ENCODE measurements at regions not wholly inside any gene's neighbourhood (a gene's known extent, or its start where the extent isn't known, plus 50 kb on each side); places are given as distances from the start of the nearest gene placed in this dataset.
A peak's percentile ranks its signal among the peaks of the same experiment; 100 is the strongest.

DNA sequence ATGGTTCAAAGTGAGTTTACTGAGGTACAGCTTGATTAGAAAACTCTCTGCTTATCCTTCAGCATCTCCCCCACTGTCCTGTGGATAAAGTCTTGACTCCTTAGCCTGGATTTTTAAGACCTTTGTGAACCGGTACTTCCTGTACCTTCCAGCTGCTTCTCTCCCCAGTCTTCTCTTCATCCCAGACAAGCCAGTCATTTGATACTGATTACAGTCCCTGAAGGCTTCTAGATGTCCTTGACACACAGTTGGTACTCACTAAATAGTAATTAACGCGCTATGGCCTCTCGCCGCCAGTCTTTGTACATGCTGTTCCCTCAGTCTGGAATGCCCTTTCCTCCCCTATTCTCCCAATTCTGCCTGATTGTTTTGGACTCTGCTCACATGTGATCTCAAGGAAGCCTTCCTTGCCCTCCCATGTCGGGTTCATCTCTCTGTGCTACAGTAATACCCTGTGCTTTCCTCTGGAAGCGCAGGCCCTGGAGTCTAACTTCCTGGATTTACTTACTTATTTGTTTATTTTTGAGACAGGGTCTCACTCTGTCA lies 50.6 kb upstream of the PTGR2 start:
- Mint-ChIP-seq H3K4me3 (no peak overlapping the region), H3K27me3 (no peaks in the 10 kb centered on the region), H3K36me3 (ENCODE audit: low read depth) (no peaks in the 10 kb centered on the region), H3K27ac (no peak overlapping the region), H3K4me1 (no peaks in the 10 kb centered on the region)
- DNase-seq (no peak), ATAC-seq (no peak)
- H3K9me3 ChIP-seq (ENCODE audit: control insufficient read depth, low read length, poor library complexity, severe bottlenecking), result no peaks in the 10 kb centered on the region

DNA sequence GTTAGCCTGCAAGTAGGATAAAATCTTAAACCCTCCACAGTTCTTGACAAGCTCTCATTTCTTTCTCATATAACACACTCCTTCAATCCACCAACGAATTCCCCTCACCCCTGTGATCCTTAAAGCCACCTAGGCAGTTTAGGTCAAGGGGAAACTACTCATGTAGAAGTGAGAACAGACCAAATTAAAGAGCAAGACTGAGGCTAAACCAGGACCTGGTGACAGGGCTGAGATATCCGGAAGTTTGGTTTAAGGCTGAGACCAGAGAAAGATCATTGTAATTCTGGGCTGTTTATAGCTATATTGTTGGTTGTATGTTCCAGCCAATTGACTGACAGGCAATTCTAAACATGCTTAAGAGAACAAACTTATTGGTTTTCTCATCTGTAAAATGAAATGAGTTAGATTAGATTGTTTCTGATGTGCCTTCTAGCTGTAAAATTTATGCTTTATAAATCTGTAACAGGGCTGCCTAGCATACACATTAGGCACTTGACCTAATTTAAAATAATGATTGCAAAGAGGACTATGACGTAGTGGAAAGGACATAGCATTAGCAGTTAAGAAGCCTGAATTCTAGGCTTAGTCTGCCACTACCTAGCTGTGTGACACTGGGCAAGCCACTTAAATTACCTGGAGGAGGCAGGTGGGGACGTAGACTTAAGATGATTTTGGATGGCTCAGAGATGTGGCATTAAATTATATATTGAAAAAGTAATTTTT lies 53.9 kb upstream of the PTGR2 start:
- ATAC-seq, result no peak
- H3K36me3 Mint-ChIP-seq (ENCODE audit: low read depth), result peaks cover 2% of the 10 kb centered on the region
- H3K4me1 Mint-ChIP-seq, result peaks cover 3% of the 10 kb centered on the region
- DNase-seq, result no peak
- H3K4me3 Mint-ChIP-seq, result no peak overlapping the region
- H3K9me3 ChIP-seq (ENCODE audit: control insufficient read depth, low read length, poor library complexity, severe bottlenecking), result no peaks in the 10 kb centered on the region
- no peak overlapping the region for H3K27ac Mint-ChIP-seq
- H3K27me3 Mint-ChIP-seq, result no peaks in the 10 kb centered on the region

DNA sequence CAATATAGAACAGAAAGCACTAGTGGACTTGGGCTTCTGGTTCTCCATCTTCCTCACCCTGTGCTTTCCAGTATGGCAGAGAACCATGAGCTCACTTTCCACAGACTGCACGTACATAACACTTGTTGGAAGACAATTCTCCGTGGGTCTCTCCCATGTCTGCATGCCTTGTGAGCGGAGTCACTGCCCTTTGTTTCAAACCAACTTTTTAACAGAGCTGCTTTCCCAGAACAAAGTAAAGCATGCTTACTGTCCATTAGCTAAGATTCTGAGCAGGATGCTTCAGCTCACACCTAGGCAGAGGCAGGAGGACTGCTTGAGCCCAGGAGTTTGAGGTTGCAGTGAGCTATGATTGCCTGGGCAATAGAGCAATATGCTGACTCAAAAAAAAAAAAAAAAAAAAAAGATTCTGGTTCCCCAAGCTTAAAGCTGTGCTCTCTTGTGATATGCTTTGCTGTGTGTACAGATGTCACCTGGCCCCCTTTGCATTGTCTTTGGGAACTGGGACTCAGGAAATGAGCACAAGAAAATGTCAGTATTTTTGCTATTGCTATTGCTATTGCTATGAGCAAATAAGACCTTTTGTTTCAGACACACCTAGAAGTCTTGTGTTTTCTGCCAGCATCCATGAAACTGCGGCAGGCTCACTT lies 54.6 kb upstream of the PTGR2 start:
- no peak overlapping the region for H3K27ac Mint-ChIP-seq

DNA sequence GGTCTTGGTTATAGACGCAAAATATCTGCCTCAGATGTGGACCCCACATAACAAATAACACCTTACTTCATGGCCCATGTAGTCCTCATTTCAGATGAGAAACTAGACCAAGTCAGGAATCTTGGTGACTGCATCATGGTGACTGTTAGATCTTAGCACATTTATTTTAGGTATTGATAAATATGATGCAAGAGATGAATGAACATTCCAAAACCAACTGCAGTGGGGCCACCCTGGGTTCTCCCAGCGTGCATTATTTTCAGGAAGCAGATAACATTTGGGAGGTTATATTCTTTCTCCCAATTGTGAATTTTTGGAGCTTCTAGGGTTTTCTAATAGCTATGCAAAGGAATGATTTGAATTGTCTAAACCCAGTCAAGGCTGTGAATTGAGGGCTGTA lies 55.2 kb upstream of the PTGR2 start:
- Mint-ChIP-seq H3K4me1 (peaks cover 3% of the 10 kb centered on the region), H3K27me3 (no peaks in the 10 kb centered on the region), H3K36me3 (ENCODE audit: low read depth) (peaks cover 2% of the 10 kb centered on the region), H3K4me3 (no peak overlapping the region), H3K27ac (no peak overlapping the region)
- no peaks in the 10 kb centered on the region for H3K9me3 ChIP-seq (ENCODE audit: control insufficient read depth, low read length, poor library complexity, severe bottlenecking)
- ATAC-seq, result no peak
- DNase-seq, result no peak

More for the DNA sequence above, 54.6 kb upstream of the PTGR2 start:
- no peak for ATAC-seq
- Mint-ChIP-seq H3K27me3 (no peaks in the 10 kb centered on the region), H3K36me3 (ENCODE audit: low read depth) (peaks cover 2% of the 10 kb centered on the region), H3K4me1 (peaks cover 3% of the 10 kb centered on the region), H3K4me3 (no peak overlapping the region)
- DNase-seq, result no peak
- no peaks in the 10 kb centered on the region for H3K9me3 ChIP-seq (ENCODE audit: control insufficient read depth, low read length, poor library complexity, severe bottlenecking)

DNA sequence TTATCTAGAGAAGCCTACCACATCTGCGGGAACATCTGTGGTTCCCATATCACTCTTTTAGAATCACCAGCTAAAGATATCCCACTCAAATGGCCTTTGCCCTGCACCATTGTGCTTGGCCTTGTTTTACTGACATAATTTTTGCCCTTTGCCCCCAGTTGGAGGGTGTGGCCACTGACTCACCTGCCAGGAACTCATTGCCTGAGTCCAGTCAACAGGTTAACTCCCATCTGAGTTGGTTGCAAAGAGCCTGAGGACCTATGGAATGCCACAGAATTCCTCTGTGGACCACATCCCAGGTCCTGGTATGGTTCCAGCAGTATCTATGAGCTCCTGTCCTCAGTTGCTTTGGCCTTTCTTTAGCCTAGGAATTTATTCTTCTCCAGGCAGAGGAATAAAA lies 55.7 kb upstream of the PTGR2 start:
- H3K36me3 Mint-ChIP-seq (ENCODE audit: low read depth), result peaks cover 2% of the 10 kb centered on the region
- H3K27ac Mint-ChIP-seq, result no peak overlapping the region
- no peaks in the 10 kb centered on the region for H3K27me3 Mint-ChIP-seq

DNA sequence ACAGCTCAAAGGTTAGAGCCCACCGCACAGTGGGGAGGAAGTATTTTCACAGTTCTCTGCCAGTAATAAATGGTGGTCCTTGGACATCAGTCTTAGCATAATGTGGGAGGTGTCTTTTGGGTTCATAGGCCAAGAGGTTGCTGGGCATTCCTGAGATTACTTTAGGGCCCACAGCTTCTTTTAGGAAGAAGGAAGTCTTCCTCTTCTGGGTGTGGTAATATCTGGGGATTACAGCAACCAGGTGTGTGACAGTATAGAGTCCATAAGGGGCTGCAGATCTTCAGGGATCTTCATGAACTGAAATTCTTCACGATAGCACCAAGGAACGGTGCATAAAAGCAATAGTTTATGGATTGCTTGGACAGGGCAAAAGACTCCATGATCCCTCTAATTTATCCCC lies 56.2 kb upstream of the PTGR2 start:
- Mint-ChIP-seq H3K4me1 (peaks cover 3% of the 10 kb centered on the region), H3K36me3 (ENCODE audit: low read depth) (peaks cover 2% of the 10 kb centered on the region), H3K27me3 (no peaks in the 10 kb centered on the region), H3K27ac (no peak overlapping the region), H3K4me3 (no peak overlapping the region)
- ATAC-seq, result no peak
- no peaks in the 10 kb centered on the region for H3K9me3 ChIP-seq (ENCODE audit: control insufficient read depth, low read length, poor library complexity, severe bottlenecking)
- DNase-seq, result no peak

More for the DNA sequence above, 55.7 kb upstream of the PTGR2 start:
- no peaks in the 10 kb centered on the region for H3K9me3 ChIP-seq (ENCODE audit: control insufficient read depth, low read length, poor library complexity, severe bottlenecking)
- Mint-ChIP-seq H3K4me1 (peaks cover 3% of the 10 kb centered on the region), H3K4me3 (no peak overlapping the region)
- no peak for DNase-seq
- ATAC-seq, result no peak

DNA sequence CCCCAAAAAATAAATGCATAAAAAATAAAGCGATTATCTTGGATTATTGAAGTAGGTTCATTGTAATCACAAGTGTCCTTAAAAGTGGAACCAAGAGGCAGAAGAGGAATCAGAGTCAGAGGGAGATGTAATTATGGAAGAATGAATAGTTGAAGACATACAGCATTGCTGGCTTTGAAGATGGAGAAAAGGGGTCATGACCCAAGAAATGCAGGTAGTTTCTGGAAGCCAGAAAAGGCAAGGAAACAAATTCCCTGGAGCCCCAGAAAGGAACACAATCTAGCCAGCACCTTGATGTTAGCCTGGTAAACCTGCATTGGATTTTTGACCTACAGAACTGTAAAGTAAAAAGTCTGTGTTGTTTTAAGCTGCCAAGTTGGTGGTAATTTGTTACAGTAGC lies 57.5 kb upstream of the PTGR2 start:
- Mint-ChIP-seq H3K36me3 (ENCODE audit: low read depth) (peaks cover 2% of the 10 kb centered on the region), H3K4me3 (no peak overlapping the region)

DNA sequence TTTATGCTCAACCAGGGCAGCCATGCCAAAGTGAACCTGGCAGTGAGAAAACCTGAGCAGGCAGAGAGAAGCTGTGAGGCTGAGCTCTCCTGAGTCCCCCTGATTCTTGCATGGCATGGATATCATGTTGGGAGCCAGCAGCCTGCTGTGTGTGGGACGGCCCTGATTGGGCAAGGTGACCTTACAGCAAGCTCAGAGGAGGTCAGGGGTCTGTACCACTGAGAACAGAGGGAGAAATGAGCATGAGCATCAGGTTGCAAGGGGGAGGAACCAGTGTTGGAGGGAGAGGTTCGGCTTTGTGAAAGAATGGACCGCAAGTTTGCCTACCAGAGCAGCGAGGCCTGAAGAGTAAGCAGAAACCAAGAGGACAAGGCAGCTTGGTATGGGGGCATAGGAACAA lies 59.1 kb upstream of the PTGR2 start:
- H3K4me3 Mint-ChIP-seq, result no peak overlapping the region
- H3K27me3 Mint-ChIP-seq, result no peaks in the 10 kb centered on the region
- DNase-seq, result no peak
- no peak for ATAC-seq
- peaks cover 2% of the 10 kb centered on the region for H3K36me3 Mint-ChIP-seq (ENCODE audit: low read depth)
- no peaks in the 10 kb centered on the region for H3K9me3 ChIP-seq (ENCODE audit: control insufficient read depth, low read length, poor library complexity, severe bottlenecking)
- H3K4me1 Mint-ChIP-seq, result peaks cover 25% of the 10 kb centered on the region
- H3K27ac Mint-ChIP-seq, result no peak overlapping the region

More for the DNA sequence above, 57.5 kb upstream of the PTGR2 start:
- ATAC-seq (no peak), DNase-seq (no peak)
- peaks cover 11% of the 10 kb centered on the region for H3K4me1 Mint-ChIP-seq
- H3K27me3 Mint-ChIP-seq, result no peaks in the 10 kb centered on the region
- no peak overlapping the region for H3K27ac Mint-ChIP-seq
- H3K9me3 ChIP-seq (ENCODE audit: control insufficient read depth, low read length, poor library complexity, severe bottlenecking), result no peaks in the 10 kb centered on the region

DNA sequence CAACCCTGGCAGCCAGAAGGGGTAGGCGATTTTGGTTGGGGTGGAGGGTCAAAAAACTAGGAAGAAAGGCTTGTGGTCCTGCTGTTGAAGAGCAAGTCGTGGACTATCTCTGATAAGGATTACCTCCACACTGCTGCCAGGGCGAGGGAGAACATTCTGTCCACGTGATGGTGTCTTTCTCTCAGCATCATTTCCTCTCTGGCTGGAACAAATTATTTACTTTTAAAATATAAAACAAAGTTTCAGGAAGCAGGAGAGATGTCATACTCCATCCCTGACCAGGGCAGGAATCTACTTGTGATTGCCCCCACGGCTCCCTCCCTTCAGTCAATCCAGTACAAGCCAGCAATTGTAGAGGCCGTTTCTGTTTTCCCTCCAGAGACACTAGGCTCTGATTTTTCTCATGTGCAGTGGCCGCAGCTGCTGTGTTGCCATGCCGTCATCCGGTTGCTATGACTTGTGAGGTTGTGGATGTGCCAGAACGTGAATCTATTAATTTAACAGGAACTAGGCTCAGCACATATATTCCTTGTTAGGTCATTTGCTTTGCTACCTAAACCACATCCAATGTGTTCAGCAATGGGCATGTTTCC lies 61.5 kb upstream of the PTGR2 start:
- peaks cover 2% of the 10 kb centered on the region for H3K36me3 Mint-ChIP-seq (ENCODE audit: low read depth)
- H3K4me3 Mint-ChIP-seq, result no peak overlapping the region
- H3K27ac Mint-ChIP-seq, result peak overlapping the region; percentile 93

DNA sequence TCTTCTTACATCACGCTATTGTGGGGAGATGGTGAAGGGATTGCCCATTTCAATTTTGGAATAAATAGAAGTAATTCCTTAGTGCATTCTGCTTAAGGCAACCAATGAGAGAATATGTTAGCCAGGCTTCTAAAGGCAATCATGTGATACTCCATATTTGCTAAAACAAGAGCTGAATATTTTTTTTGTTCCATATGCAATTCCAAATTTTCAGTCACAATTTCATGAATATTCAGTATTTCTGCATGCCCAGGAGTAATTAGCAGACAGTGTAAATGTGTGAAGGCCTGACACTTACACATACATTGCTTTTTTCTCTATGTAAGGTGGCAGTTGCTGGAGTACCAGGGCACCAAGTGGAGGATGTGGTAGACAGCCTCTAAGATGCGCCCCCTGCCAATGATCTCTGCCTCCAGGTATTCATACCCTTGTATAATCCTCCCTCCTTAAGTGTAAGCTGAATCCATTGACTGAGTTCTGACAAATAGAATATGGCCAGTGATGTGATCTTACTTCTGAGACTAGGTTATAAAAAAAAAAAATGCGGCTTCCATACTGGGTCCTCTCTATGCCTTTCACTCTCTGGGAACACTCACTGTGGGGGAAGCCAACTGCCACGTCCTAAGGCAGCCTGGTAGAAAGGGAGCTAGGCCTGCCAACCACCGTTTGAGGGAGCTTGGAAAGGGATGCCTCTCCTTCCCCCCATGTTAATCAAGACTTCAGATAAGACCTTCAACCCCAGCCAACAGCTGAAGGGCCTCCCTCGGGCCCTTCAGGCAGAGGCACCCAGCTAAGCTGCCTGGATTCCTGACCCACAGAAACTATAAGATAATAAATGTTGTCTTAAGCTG lies 62.7 kb upstream of the PTGR2 start:
- ATAC-seq (no peak), DNase-seq (no peak)
- H3K27me3 Mint-ChIP-seq, result no peaks in the 10 kb centered on the region
- peak overlapping the region; percentile 93 for H3K27ac Mint-ChIP-seq
- H3K9me3 ChIP-seq (ENCODE audit: control insufficient read depth, low read length, poor library complexity, severe bottlenecking), result no peaks in the 10 kb centered on the region
- peaks cover 46% of the 10 kb centered on the region for H3K4me1 Mint-ChIP-seq
- peak overlapping the region; percentile 92 for H3K4me3 Mint-ChIP-seq
- no peaks in the 10 kb centered on the region for H3K36me3 Mint-ChIP-seq (ENCODE audit: low read depth)

More for the DNA sequence above, 61.5 kb upstream of the PTGR2 start:
- no peaks in the 10 kb centered on the region for H3K9me3 ChIP-seq (ENCODE audit: control insufficient read depth, low read length, poor library complexity, severe bottlenecking)
- H3K4me1 Mint-ChIP-seq, result peaks cover 37% of the 10 kb centered on the region
- no peak for ATAC-seq
- H3K27me3 Mint-ChIP-seq, result no peaks in the 10 kb centered on the region
- DNase-seq, result no peak

DNA sequence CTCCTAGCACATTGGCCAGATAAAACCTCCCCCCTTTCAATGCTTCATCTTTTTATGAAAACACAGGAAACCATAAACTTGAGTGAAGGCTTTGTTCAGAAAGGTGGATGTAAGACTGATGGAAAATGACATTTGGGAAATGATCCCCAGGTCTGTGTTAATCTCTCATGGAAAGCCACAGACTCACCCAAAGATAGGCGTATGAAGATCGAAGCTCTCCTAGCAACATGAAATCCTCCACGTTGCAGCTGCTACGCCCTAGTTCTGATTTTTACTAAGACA lies 63.4 kb upstream of the PTGR2 start:
- Mint-ChIP-seq H3K36me3 (ENCODE audit: low read depth) (no peaks in the 10 kb centered on the region), H3K27me3 (no peaks in the 10 kb centered on the region), H3K4me1 (peaks cover 52% of the 10 kb centered on the region), H3K4me3 (peak overlapping the region; percentile 92), H3K27ac (peak overlapping the region; percentile 93)
- no peak for ATAC-seq
- DNase-seq, result no peak
- H3K9me3 ChIP-seq (ENCODE audit: control insufficient read depth, low read length, poor library complexity, severe bottlenecking), result no peaks in the 10 kb centered on the region

DNA sequence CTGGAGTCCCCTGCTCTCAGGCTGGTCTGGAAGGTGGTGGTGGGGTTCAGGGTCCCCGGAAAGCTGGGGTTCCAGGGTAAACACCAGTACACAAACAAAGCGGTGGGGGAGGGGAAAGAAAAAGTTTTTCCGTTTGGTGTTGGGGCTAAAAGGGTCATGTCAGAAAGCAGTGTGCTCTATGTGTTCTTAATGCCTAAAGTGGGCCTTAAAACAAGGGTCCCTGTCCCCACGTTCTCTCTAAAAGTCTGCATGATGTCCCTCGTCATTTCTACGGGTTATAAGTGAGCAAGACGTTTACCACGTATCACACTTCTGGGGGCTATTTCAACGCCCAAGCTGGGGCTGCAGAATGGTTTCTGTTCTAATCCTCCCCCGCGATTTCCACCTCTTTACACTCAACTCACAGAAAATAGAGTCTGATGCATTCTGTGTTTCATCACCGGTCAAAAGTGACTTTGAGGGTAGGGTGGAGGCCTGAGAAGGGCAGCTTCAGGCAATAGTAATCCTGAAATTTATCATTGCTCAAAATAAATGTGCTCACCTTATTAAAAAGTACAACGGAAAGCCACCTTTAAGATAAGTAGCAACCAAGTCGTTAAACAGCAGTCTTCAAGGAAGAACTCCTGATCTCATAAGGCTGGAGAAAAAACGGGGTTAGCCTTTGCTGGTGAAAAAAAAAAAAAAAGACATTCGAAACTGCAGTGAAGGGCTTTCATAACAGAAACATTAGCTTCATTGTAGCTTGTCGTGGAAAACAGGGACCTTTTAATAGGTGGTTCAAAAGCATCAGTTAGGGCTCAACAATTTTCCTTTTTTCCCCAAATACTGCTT lies 63.9 kb upstream of the PTGR2 start:
- H3K4me1 Mint-ChIP-seq, result peaks cover 58% of the 10 kb centered on the region
- H3K27ac Mint-ChIP-seq, result peak overlapping the region; percentile 93
- no peaks in the 10 kb centered on the region for H3K9me3 ChIP-seq (ENCODE audit: control insufficient read depth, low read length, poor library complexity, severe bottlenecking)
- no peaks in the 10 kb centered on the region for H3K36me3 Mint-ChIP-seq (ENCODE audit: low read depth)
- no peak for ATAC-seq
- H3K4me3 Mint-ChIP-seq, result peak overlapping the region; percentile 92
- no peak for DNase-seq
- no peaks in the 10 kb centered on the region for H3K27me3 Mint-ChIP-seq
